ENCODE measurements at regions not wholly inside any gene's neighbourhood (a gene's known extent, or its start where the extent isn't known, plus 50 kb on each side); places are given as distances from the start of the nearest gene placed in this dataset.

DNA sequence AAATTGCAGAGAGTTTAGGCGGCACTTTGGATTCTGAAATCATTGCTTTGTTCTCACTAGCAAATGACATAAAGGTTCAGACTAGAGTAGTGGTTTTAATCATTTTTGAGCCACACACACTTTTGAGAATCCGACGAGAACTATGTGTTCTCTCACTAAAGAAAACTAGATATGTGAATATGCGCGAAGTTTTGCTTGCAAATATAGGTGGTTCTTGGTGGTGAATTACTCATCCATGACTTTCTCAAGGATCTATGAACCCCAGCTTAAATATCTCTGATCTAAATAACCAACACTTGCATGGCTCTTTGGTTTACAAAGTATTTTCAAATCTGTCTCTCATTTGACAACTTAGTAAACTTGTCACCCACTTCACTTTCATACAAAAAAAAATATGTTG, 54.8 kb downstream of the NOG start:
- no peak for DNase-seq

DNA sequence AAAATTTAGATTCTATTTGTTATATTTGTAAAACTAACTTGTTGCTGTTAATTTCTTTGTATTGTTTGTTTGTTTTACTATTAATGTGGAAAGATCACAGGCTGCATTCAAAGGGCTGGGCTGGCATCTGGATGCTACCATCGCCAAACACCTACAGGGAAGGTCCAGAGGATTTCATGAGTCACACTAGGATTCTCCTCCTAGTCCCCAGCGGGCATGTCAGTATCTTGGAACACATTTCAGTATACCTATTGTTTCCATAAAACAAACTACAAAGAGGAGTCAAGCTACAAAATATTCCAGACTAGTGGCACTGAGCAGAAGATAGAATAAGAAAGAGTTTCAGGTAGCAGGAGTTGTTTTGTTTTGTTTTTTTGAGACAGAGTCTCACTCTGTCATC, 55.3 kb downstream of the NOG start:
- no peak for DNase-seq

DNA sequence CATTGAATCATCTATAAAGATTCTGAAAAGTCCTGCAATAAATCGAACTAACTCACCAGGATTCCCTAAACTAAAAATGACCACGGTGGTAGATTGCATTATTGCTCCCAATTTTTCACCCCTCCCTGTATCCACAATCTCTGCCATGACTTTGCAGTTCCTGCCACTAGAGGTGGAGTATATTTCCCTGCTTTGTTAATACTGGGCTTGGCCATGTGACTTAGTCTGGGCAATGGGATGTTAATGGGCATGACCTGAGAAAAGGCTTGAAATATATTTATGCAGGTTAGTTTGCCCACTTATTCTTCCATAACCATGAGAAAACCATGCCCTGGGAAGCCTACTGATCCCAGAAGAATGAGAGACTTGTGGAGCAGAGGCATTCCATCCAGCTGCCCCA, 59.1 kb downstream of the NOG start:
- no peak for DNase-seq

DNA sequence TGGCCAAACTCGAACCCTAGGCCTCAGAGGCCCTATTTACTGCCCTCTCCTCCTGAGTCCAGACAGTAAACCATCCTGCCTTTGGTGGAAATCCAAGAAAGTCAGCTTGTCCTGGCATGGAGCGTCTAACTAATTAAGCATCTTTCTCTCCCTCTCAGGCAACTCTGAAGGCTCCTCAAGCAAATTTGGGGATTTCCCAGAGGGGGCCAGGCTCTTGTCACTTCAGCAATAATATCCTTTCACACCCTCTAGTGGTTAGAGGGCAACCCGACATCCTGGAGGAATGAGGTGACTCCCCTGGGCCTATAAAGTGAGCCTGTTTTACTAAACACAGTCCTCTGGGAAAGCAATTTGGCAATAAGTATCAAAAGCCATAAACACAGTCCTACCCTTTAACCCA, 60.4 kb downstream of the NOG start:
- DNase-seq = no peak

DNA sequence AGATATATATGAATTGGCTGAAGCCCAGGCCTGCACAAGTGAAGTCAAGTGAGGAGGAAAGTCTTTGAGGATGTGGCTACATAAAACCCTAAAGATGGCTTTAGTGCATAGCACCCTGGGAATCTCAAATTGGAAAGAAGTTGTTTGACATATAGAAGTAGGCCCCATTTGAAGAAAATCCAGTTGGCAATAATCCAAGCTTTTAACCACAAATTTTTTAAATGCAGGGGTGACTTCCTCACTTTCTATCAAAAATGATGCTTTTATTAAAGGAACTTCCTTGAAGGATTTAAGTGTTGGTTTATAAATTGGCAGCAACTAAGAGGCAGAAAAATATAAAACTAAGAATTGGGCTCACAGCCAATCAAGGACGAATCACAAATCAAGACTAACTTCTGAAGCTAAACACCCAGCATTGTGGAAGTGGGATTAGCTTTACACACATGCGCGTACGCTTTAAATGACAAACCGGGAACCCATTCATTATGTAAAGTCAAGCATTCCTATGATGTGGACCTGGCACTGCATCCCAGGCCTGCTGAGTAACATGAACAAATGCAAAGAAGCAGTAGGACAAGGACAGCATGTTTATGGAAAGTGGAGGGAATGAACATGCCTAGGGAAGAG, 63.3 kb downstream of the NOG start:
- DNase-seq = peak; percentile 12

DNA sequence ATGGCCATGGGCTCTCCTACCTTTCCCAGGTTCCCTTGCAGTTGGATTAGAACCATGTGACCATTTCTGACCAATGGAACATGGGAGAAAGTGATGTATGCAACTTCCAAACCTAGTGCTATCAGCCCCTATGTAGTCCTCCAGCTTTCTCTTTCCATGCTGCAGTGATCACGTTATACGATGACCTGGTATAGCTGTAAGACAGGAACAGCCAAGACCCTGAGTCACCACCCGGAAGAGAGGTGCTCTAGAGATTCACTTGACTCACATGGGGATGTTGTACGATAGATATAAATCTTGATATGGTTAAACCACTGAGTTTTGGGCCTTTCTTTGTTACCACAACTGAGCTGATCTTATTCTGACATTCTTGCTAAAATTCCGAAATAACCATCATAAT, 65.1 kb downstream of the NOG start:
- DNase-seq = no peak

DNA sequence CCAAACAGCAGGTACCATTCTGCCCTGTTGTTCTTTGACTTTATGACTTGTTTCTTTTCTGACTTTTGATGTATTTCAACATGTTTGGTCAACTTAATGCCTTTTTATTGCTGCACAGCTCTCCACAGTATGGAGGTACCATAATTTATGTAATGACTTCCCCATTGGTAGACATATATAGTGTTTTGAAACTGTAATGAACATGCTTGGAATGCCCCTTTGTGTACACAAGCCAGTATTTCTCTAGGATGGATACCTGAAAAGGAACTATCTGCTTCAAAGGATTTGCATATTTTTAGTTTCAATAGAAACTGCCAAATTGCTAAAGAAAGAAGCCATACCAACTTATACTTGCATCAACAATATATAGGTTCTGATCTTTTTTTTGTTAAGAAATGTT, 66.1 kb downstream of the NOG start:
- no peak for DNase-seq

DNA sequence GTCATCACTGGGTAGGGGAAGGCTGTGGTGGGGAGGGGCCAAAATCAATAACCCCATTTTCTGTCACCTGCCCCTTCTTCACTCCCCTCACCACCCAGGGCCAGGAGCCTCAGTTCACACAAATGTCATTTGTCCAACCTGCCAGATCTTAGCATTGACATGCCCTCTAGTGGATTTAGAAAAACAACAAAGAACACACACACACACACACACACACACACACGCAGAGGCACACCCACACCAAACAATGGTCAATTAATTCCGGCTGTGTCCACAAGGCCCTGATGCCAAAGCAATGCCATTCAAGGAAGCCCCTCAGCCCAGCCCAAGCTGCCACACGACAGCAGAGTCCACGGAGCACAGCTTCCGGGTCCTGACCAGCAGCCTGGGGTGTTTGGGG, 68.4 kb downstream of the NOG start:
- DNase-seq = no peak

DNA sequence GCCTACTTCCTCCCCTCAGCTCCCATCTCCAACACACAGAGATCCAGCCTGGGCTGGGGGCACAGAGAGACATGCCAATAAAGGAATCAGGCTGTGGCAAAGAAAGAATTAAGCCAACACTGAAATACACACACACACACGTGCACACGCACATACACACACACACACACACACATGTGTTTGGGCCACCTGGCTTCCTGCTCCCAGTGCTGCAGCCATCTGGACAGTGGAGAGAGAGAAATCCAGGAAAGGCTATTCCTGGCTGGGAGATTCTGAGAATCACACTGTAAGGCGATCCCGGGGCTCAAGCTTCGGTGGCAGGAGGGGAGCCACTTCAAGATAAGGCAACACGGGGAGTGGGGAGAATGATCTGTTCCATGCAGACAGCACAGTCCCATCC, 72.4 kb downstream of the NOG start:
- no peak for DNase-seq

DNA sequence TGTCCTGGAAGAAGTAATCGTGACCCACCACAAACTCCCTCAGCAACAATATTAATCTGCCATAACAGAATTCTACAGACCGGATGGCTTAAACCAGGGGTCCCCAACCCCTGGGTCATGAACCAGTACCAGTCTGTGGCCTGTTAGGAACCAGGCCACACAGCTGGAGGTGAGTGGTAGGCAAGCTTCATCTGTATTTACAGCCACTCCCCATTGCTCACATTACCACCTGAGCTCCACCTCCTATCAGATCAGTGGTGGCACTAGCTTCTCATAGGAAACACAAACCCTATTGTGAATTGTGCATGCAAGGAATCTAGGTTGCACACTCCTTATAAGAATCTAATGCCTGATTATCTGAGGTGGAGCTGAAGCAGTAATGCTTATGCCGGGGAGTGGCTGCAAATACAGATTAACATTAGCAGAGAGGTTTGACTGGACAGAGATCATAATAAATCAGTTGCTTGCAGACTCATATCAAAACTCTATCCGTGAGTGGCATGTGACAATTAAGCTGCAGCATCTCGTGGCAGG, 74.5 kb downstream of the NOG start:
- DNase-seq = no peak

DNA sequence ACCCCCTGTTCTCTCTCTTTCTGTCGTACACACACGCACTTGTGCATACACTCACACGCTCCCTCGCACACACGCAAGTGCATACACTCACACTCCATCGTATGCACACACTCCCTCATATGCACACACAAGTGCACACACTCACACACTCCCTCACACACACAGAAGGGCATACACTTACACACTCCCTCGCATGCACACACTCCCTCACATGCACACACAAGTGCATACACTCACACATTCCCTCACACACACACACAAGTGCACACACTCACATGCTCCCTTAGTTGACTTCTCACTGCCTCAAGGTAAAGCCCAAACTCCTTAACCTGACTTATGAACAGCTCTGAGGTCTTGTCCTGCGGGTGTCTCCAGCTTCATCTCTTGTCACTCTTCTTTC, 78.7 kb downstream of the NOG start:
- DNase-seq = no peak

DNA sequence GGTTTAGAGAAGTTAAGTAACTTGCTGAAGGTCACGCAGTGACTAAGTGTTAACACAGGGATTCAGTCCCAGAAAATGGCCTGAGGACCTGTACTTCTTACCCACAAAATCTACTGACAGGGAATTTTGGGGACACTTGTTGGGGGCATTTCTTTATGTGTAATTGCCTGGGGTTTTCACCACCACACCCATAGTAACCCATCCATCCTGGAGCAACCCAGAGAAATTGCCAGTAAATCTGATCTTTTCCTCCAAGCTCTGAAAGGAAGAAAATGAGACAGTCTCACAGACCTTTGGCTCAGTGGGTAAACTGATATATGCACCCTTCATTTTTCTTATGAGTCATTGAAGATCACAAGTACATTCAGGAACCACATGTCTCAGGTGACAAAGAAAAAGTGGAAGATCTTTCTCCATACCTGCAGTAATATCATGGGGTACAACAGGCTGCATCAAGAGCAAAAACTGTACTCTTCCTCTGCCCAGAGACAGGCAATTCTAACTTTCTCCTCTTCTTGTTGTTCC, 81.0 kb downstream of the NOG start:
- no peak for DNase-seq

DNA sequence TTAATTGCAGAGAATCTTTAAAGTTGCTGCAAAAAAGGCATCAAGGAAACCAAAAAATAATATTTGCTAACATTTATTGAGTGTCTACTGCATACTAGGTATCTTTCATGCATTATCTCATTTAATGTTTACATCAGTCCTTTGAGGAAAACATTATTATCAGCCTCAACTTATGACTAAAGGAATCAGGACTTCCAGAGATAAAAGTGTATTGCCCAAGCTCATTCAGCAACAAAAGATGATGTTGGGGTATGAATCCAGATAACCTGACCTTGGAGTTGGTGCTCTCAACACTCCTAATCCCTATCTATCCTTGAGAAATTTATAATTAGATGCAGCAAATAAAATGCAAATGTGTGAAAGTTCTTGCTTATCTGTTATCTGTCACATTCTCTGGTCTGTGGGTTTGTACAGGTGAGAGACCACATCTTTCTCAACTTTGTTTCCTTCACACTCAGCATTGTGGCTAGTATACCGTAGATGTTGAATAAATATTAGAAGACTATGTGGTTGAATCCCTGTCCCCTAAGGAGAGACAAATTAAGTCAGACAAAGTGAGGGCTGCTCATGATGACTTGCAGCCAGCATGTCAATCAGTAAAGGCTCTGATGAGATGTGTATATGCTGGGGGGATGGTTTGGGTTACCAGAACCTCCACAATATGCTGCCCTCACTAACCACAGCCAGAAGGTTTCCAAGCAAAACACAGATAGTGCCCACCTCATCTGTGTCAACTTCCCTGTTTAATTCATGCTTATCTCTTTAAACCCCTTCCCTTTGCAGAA, 82.6 kb downstream of the NOG start:
- DNase-seq = no peak

DNA sequence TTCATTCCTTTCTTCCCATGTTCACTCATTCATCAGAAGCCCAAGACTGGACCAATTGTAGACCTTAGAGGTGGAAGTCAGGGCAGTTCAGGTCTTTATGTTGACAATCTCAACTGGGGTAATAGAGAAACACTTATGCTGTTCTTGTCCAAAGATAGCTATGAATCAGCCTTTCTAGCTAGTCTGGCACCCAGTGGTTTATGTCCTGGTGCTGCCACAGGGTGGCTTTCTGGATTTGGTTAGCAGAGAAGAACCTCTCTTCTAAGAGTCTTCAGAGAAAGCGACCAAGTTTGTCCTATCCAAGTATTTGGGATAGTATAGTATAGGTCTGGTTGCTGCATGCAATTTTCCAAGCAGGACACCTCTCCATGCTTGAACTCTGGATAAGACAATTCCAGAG, 83.3 kb downstream of the NOG start:
- DNase-seq = no peak

DNA sequence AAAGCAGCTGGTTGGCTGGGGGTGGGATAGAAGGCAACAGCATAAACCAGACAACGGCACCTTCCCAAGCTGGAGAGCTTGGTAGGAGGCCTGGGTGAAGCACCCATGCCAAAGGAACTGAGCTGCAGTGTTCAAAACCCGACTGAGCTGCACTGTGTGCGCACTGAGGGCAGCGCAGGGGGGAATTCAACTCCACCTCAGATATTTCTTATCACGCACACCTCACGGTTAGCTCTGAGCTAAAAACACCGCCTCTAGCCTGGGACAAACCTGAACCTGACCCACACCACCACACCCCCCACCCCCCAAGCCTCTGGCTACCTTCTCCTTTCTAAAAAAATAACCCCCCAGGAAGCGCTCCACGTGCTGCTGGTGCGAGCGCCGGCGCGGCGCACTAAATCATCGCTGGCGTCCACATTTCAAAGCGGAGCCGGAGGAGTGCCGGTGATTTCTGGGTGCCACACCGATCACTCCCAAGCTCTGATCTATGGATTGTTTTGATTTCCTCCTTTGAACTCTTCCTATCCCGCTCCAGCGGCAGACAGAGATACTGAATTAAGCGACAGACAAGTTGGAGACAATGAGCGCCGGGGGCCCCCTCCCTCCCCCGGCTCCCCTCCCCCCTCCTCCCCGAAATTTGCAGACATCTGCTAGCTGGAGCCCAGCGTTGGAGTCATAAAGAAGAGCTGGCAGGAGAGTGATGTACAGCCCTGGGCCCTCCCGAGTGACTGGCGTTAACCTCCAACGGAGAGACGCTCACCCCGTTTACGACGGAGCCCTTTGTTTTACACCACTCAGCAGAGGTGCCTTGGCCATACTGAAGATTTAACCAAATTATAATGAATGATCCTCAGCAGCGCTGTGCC, 85.0 kb downstream of the NOG start:
- DNase-seq = peak; percentile 11

DNA sequence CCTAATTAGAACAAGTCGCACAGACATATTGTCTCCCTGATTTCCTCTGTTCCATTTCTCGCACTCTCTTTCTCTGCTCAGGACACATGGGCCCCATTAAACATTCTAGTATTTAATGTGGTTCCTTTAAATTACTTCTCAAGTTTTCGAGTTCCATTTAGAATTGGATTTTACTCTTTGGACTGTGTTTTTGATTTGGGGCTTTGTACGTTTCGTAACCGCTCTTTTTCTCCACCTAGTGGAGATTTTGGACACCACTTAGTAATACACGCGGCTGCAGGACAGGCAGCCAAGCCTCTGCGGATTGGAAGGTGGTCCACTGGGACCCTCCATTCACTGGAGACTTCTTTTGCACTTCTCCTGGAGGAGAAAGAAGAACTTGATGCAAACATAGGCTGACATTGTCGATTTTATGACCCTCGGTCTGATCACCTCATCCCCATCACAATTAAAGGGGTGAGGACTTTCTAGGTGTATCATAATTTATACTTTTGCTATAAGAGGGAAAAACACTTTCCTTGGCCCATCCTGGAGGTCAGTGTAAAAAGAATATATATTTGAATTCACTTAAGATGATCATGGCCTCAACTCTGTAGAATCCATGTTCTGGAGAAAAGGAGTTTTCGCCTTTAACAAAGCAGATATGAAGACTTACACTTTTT, 85.7 kb downstream of the NOG start:
- DNase-seq = peak; percentile 19

DNA sequence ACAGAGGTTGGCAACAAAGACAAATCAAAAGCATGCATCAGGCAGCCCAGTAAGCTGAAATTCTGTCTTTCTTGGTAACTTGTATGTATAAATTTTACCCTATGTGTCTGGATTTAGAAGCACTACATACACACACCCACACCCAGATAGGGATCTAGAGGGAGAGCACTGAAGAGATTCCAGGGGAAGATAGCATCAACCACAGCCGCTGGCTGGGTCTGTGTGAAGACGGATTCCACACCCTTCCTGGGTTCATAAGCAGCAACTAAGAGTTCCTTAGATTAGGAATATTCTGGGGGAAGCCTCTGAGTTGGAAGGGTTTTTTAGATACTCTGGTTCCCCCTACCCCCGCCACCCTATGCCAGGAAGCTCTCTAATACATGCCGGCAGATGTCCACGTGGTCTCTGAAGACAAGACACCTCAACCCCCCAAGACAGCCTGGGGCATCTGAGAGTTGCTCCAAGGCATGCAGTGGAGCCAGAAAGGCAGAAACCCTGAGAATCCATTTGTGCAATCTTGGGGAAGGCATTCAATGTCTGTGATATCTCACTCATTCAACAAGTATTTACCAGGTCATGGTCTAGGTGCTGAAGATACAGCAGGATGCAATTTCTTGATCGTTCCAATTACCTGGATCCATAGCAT, 86.4 kb downstream of the NOG start:
- no peak for DNase-seq

DNA sequence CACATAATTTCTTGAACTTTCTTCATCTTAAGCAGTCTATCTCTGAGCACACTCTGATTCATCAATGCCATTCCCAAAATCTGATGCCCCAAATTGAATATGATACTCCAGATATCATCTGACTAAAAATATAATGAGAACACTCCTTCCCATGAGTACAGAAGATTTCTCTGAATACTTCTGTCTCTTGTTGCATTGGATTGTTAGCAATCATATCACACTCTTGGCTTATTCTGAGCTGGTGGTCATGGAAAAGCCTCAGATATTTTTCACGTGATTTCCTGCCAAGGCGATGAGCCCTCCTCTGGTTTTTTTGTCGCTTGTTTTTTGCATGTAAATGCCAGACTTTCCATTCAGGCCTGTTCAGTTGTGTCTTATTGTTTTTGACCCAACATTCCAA, 87.2 kb downstream of the NOG start:
- no peak for DNase-seq

DNA sequence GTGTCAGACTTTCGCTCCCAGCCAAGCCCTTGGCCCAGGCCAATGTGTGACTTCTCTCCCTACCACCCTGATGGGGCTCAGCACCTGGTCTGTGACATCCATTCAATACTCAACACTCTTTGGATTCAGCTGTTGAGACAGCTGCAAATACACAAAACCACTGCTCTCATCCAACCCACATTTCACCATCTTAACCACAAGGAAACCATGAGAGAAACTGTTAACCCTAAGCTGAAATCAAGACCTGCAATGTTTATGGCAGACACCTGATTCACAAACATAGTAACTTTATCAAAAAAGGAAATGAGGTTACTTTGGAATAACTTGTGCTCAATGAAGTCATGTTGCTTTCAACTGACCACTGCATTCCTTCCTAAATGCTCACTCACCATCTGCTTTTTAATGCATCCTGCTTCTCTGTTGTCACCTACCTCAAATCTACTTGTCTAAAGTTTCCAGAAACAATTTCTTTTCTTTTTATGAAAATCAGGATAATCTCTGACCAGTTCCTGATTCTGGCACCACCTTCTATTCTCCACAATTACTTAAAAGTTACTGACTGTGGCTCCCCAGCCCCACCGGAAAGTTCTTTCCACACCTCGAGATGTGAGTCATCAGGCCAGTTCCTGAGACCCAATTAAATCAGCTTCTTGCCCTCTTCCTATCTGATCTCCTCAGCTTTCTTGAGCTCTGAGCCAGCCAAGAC, 88.2 kb downstream of the NOG start:
- DNase-seq = no peak

DNA sequence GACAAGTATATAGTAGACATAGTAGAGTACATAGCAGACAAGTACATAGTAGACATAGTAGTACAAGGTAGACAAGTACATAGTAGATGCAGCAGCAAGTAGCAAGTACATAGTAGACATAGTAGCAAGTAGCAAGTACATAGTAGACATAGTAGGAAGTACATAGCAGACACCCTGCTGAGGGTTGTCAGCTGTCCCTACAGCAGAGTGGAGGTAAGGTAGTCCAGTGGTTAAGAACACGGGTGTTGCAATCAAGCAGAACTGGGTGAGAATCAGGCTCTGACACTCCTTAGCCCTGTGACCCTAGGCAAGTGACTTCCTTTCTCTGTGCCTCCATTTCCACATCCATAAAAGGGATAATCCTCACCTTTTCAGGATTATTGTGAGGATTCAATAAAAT, 94.7 kb downstream of the NOG start:
- no peak for DNase-seq

DNA sequence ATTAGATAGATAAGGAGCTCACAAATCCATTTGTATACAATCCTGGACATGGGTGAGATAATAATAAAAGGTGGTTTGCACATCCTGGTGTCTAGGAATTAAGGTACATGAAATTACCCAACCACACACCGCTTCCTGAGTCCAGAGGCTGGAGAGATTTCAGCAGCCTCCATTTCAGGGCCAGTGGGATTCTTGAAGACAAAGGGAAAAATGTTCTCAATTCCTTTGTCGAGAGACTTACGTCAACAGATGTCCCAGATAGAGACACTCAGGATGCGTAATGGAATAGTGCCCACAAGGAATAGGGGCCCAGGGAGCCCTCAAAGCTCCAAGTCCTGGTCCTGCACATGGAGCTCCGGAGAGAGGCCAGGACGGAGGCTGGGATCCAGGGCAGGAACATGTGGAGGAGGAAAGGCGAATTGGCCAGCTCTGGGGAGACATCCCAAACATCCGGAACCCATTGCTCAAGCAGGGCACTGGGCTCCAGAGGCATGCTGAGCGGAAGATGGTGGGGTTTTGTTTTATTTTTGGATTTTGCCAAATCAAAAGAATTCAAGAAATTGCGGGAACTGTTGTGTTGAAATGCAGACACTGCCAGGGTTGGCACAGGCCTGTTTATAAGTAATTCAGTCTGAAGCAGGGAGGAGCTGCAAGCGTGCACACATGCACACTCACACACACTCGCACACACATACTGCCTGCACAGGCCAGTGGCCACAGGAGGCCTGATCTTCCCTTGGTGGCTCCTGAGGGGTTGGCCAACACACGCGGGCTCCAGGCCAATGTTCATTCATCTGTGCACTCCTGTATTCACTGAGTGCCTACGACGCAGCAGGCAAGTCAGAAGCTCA, 97.2 kb downstream of the NOG start:
- DNase-seq = peak; percentile 14
